Peyer's patch (tissue), 4 donors: ENCODE measurements at regions not wholly inside any gene's neighbourhood (a gene's known extent, or its start where the extent isn't known, plus 50 kb on each side); places are given as distances from the start of the nearest gene placed in this dataset.

Source experiments
- POLR2A ChIP-seq, 2 donors: fragments of 450-650 bp; IDR thresholded peaks; one replicate each; pipeline ENCODE4 v1.5.1; 2017; ENCODE audit warnings: antibody characterized with exemption in 2 of 2, mild to moderate bottlenecking in 2 of 2, moderate library complexity in 2 of 2
- TF ChIP-seq, protein P1 (sequence below), 6 experiments: fragments of 450-650 bp in 4 of 6; fragments of 200-600 bp in 2 of 6; sonication (generic) in 1 of 6; IDR thresholded peaks; one replicate each; pipeline ENCODE4 v1.5.1; 2017 to 2019; ENCODE audit warnings: antibody characterized with exemption in 6 of 6, mild to moderate bottlenecking in 3 of 6, moderate library complexity in 1 of 6

DNA sequence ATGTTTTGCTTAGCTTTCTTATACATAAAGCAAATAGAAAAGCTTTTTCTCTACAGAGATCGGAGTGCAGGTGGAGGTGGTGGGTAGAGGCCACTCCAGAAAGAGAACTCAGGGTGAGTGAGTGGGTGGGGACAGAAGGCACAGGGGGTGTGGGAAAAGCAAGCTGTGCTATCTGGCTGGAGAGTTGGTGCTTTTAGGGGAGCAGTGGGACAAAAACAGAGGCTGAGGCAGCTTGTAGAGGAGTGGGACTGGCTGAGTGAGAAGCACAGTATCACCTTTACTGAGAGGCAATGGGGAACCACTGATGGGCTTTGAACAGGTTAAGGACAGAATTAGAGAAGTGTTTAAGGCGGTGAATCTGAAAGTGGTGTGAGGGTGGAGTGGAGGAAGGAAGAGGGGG lies 275.3 kb downstream of the TCF7L2 start:
- TF ChIP-seq, protein P1, sequence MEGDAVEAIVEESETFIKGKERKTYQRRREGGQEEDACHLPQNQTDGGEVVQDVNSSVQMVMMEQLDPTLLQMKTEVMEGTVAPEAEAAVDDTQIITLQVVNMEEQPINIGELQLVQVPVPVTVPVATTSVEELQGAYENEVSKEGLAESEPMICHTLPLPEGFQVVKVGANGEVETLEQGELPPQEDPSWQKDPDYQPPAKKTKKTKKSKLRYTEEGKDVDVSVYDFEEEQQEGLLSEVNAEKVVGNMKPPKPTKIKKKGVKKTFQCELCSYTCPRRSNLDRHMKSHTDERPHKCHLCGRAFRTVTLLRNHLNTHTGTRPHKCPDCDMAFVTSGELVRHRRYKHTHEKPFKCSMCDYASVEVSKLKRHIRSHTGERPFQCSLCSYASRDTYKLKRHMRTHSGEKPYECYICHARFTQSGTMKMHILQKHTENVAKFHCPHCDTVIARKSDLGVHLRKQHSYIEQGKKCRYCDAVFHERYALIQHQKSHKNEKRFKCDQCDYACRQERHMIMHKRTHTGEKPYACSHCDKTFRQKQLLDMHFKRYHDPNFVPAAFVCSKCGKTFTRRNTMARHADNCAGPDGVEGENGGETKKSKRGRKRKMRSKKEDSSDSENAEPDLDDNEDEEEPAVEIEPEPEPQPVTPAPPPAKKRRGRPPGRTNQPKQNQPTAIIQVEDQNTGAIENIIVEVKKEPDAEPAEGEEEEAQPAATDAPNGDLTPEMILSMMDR (IDR thresholded peaks at IDR 0.05), result no peak
- no peak for TF ChIP-seq POLR2A (IDR thresholded peaks at IDR 0.05)
